ENCODE measurements at regions not wholly inside any gene's neighbourhood (a gene's known extent, or its start where the extent isn't known, plus 50 kb on each side); places are given as distances from the start of the nearest gene placed in this dataset.

DNA sequence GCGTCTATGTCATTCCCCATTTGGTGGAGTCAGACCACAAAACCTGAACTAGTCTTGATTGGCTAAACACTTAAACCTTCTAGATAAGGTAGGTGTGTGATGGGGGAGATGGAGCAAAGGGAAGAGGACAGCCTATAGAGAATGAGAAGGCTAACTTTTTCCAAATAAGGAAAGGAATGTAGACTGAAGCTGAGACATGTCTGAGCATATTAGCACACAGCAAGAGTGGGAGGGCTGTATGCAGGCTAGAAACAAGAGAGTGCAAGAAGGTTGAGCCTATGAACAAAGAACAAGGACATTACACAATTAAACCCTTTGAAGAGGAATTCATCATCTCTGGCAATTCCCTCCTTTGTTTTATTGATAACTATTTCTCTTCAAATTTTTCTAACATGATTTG is 89.2 kb upstream of the OLFM3 start:
- BruUV-seq (replicated peaks) = no TSS peak
- in situ Hi-C loops (cut with HindIII; ENCODE audit: extremely low pct_ligation_motif_present, low pct_unique_long_range_greater_than_20kb) = no loop called here
- Histone ChIP-seq H4K20me1 (ENCODE audit: insufficient read depth, low read length) (no peaks in the 10 kb centered on the region), H2AFZ (ENCODE audit: low read length) (no peak overlapping the region), H3K79me2 (ENCODE audit: insufficient read depth, low read length) (no peaks in the 10 kb centered on the region), H3K4me2 (ENCODE audit: low read depth, low read length) (no peak overlapping the region), H3K9ac (ENCODE audit: insufficient read depth, low read depth, low read length) (no peak overlapping the region), H3K9me3 (ENCODE audit: low read length) (peaks cover 77% of the 10 kb centered on the region), H3K27ac (ENCODE audit: extremely low read length, insufficient read depth, low read length) (no peak overlapping the region), H3K36me3 (replicated peaks in 1 of 2; ENCODE audit: control insufficient read depth in 1 of 2, insufficient read depth in 2 of 2, low read length in 2 of 2) (no peaks in the 10 kb centered on the region), H3K4me1 (ENCODE audit: insufficient read depth, low read length) (no peaks in the 10 kb centered on the region), H3K4me3 (replicated peaks in 1 of 3; ENCODE audit: insufficient read depth in 1 of 3, low read depth in 2 of 3, low read length in 3 of 3) (no peak overlapping the region), H3K27me3 (ENCODE audit: control insufficient read depth in 1 of 2, insufficient read depth in 2 of 2, low read length in 2 of 2) (no peaks in the 10 kb centered on the region; a peak in 1 of 5 replicates)
- POLR2A ChIA-PET = no interaction called here
- no peak for TF ChIP-seq ZBTB38 (CRISPR knock-in tag; IDR thresholded peaks at IDR 0.05)
- no peak for TF ChIP-seq ZNF678 (CRISPR knock-in tag; IDR thresholded peaks at IDR 0.05)
- CTCF ChIA-PET (ENCODE audit: low intra/inter-chr PET ratio, low total read pairs) = no interaction called here
- intact Hi-C loops (cut with micrococcal nuclease; ENCODE audit: unreplicated experiment) = no loop called here
- no peak for ATAC-seq
- WGBS (ENCODE audit: low lambda C conversion rate) = 53% methylated on average over 1 of the region's 1 CpG
- FAIRE-seq = no peak
- no peak for DNase-seq (ENCODE audit: low spot score)

GRCh38 chr1:102084771-102085535 is 88.2 kb upstream of the OLFM3 start:
- no peak overlapping the region for H3K9ac ChIP-seq (ENCODE audit: insufficient read depth, low read depth, low read length)
- ATAC-seq (no peak), DNase-seq (ENCODE audit: low spot score) (no peak), FAIRE-seq (no peak)
- no peaks in the 10 kb centered on the region for H3K4me1 ChIP-seq (ENCODE audit: insufficient read depth, low read length)
- intact Hi-C loops (cut with micrococcal nuclease; ENCODE audit: unreplicated experiment) = no loop called here
- TF ChIP-seq ZNF7 (CRISPR knock-in tag; IDR thresholded peaks at IDR 0.05) (no peak), ELF3 (CRISPR knock-in tag; IDR thresholded peaks at IDR 0.05) (no peak), PHF8 (CRISPR knock-in tag; IDR thresholded peaks at IDR 0.05) (no peak), EEA1 (CRISPR knock-in tag; IDR thresholded peaks at IDR 0.05; ENCODE audit: borderline replicate concordance) (no peak), ATM (IDR thresholded peaks at IDR 0.05; ENCODE audit: borderline replicate concordance) (no peak), ISL2 (CRISPR knock-in tag; IDR thresholded peaks at IDR 0.05) (no peak), KDM5B (CRISPR knock-in tag; IDR thresholded peaks at IDR 0.05; ENCODE audit: borderline replicate concordance) (no peak), ZNF205 (CRISPR knock-in tag; IDR thresholded peaks at IDR 0.05) (no peak)
- TF ChIP-seq, protein P1, sequence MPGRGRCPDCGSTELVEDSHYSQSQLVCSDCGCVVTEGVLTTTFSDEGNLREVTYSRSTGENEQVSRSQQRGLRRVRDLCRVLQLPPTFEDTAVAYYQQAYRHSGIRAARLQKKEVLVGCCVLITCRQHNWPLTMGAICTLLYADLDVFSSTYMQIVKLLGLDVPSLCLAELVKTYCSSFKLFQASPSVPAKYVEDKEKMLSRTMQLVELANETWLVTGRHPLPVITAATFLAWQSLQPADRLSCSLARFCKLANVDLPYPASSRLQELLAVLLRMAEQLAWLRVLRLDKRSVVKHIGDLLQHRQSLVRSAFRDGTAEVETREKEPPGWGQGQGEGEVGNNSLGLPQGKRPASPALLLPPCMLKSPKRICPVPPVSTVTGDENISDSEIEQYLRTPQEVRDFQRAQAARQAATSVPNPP (CRISPR knock-in tag; IDR thresholded peaks at IDR 0.05) = no peak
- TF ChIP-seq, protein P2, sequence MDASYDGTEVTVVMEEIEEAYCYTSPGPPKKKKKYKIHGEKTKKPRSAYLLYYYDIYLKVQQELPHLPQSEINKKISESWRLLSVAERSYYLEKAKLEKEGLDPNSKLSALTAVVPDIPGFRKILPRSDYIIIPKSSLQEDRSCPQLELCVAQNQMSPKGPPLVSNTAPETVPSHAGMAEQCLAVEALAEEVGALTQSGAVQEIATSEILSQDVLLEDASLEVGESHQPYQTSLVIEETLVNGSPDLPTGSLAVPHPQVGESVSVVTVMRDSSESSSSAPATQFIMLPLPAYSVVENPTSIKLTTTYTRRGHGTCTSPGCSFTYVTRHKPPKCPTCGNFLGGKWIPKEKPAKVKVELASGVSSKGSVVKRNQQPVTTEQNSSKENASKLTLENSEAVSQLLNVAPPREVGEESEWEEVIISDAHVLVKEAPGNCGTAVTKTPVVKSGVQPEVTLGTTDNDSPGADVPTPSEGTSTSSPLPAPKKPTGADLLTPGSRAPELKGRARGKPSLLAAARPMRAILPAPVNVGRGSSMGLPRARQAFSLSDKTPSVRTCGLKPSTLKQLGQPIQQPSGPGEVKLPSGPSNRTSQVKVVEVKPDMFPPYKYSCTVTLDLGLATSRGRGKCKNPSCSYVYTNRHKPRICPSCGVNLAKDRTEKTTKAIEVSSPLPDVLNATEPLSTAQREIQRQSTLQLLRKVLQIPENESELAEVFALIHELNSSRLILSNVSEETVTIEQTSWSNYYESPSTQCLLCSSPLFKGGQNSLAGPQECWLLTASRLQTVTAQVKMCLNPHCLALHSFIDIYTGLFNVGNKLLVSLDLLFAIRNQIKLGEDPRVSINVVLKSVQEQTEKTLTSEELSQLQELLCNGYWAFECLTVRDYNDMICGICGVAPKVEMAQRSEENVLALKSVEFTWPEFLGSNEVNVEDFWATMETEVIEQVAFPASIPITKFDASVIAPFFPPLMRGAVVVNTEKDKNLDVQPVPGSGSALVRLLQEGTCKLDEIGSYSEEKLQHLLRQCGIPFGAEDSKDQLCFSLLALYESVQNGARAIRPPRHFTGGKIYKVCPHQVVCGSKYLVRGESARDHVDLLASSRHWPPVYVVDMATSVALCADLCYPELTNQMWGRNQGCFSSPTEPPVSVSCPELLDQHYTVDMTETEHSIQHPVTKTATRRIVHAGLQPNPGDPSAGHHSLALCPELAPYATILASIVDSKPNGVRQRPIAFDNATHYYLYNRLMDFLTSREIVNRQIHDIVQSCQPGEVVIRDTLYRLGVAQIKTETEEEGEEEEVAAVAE (CRISPR knock-in tag; IDR thresholded peaks at IDR 0.05; ENCODE audit: borderline replicate concordance) = no peak
- no peak overlapping the region for H3K27ac ChIP-seq (ENCODE audit: extremely low read length, insufficient read depth, low read length)
- no peaks in the 10 kb centered on the region for H3K79me2 ChIP-seq (ENCODE audit: insufficient read depth, low read length)
- H3K36me3 ChIP-seq (replicated peaks in 1 of 2; ENCODE audit: control insufficient read depth in 1 of 2, insufficient read depth in 2 of 2, low read length in 2 of 2) = no peaks in the 10 kb centered on the region
- 4% methylated on average over 1 of the region's 1 CpG for WGBS (ENCODE audit: low lambda C conversion rate)
- no peaks in the 10 kb centered on the region for H4K20me1 ChIP-seq (ENCODE audit: insufficient read depth, low read length)
- ChIA-PET POLR2A (no interaction called here), CTCF (ENCODE audit: low intra/inter-chr PET ratio, low total read pairs) (no interaction called here)
- peaks cover 77% of the 10 kb centered on the region for H3K9me3 ChIP-seq (ENCODE audit: low read length)
- in situ Hi-C loops (cut with HindIII; ENCODE audit: extremely low pct_ligation_motif_present, low pct_unique_long_range_greater_than_20kb) = no loop called here
- H3K4me2 ChIP-seq (ENCODE audit: low read depth, low read length) = no peak overlapping the region
- no peak overlapping the region for H2AFZ ChIP-seq (ENCODE audit: low read length)
- BruUV-seq (replicated peaks) = no TSS peak
- H3K27me3 ChIP-seq (ENCODE audit: control insufficient read depth in 1 of 2, insufficient read depth in 2 of 2, low read length in 2 of 2) = no peaks in the 10 kb centered on the region
- H3K4me3 ChIP-seq (replicated peaks in 1 of 3; ENCODE audit: insufficient read depth in 1 of 3, low read depth in 2 of 3, low read length in 3 of 3) = no peak overlapping the region
